Gastrocnemius medialis (tissue), 4 donors: ENCODE measurements at regions not wholly inside any gene's neighbourhood (a gene's known extent, or its start where the extent isn't known, plus 50 kb on each side); places are given as distances from the start of the nearest gene placed in this dataset.

Source experiments
- POLR2A ChIP-seq, 2 donors: fragments of 450-650 bp; IDR thresholded peaks; one replicate each; pipeline ENCODE4 v1.6.1; 2017; ENCODE audit warnings: antibody characterized with exemption in 2 of 2, mild to moderate bottlenecking in 2 of 2, moderate library complexity in 2 of 2
- TF ChIP-seq, protein P1 (sequence below), 5 experiments: fragments of 450-650 bp in 3 of 5; fragments of 200-600 bp in 2 of 5; sonication (generic) in 2 of 5; IDR thresholded peaks in 4 of 5; conservative IDR thresholded peaks in 1 of 5; 1 replicate in 4 of 5; 2 replicates in 1 of 5; pipeline ENCODE4 v1.5.1; 2016 to 2019; ENCODE audit warnings: antibody characterized with exemption in 5 of 5, mild to moderate bottlenecking in 3 of 5, moderate library complexity in 3 of 5

- TF ChIP-seq, protein P1, sequence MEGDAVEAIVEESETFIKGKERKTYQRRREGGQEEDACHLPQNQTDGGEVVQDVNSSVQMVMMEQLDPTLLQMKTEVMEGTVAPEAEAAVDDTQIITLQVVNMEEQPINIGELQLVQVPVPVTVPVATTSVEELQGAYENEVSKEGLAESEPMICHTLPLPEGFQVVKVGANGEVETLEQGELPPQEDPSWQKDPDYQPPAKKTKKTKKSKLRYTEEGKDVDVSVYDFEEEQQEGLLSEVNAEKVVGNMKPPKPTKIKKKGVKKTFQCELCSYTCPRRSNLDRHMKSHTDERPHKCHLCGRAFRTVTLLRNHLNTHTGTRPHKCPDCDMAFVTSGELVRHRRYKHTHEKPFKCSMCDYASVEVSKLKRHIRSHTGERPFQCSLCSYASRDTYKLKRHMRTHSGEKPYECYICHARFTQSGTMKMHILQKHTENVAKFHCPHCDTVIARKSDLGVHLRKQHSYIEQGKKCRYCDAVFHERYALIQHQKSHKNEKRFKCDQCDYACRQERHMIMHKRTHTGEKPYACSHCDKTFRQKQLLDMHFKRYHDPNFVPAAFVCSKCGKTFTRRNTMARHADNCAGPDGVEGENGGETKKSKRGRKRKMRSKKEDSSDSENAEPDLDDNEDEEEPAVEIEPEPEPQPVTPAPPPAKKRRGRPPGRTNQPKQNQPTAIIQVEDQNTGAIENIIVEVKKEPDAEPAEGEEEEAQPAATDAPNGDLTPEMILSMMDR (IDR thresholded peaks at IDR 0.05 in 4 of 5, conservative IDR thresholded peaks at IDR 0.05 in 1 of 5) = no peak
- no peak for TF ChIP-seq POLR2A (IDR thresholded peaks at IDR 0.05)
These were observed 91.7 kb upstream of the SOX4 start for GRCh38 chr6:21501815-21502214.
